Testis (tissue), 2 donors: ENCODE measurements at regions not wholly inside any gene's neighbourhood (a gene's known extent, or its start where the extent isn't known, plus 50 kb on each side); places are given as distances from the start of the nearest gene placed in this dataset.

Source experiments
- CTCF ChIP-seq, 3 experiments: fragments of 450-650 bp in 2 of 3; fragments of 200-600 bp in 1 of 3; sonication (generic) in 1 of 3; IDR thresholded peaks; one replicate each; pipeline ENCODE4 v1.5.1; 2016 to 2019; ENCODE audit warnings: antibody characterized with exemption in 3 of 3, mild to moderate bottlenecking in 2 of 3, moderate library complexity in 1 of 3
- POLR2A ChIP-seq: fragments of 450-650 bp; IDR thresholded peaks from one replicate; pipeline ENCODE4 v1.6.1; 2017; ENCODE audit warnings: antibody characterized with exemption, mild to moderate bottlenecking, moderate library complexity

DNA sequence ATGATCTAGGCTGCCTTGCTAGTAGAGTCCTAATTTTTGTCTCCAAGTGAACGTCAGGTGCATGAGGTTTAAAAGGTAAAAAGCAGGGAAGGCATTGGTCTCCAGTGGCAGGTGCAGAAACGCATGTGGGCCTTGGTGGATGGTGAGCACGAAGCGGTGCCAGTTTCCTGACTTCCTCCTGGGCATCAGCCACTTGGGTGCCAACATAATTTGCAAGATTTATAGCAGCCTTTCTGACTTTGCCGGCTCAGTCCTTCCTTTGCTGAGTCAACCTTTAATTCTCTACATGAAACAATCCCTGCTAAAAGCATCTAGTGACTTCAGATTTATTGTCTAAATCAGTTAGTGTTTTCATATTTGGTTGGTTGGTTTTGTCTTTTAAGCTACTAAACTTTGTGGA, 355.7 kb upstream of the TMEM132C start:
- TF ChIP-seq CTCF (IDR thresholded peaks at IDR 0.05) = no peak
- no peak for TF ChIP-seq POLR2A
